ENCODE measurements at regions not wholly inside any gene's neighbourhood (a gene's known extent, or its start where the extent isn't known, plus 50 kb on each side); places are given as distances from the start of the nearest gene placed in this dataset.

GRCh38 chr4:187021436-187022205 is 298.0 kb upstream of the FAT1 start:
- TF ChIP-seq GATA3 (IDR thresholded peaks at IDR 0.05; ENCODE audit: low read depth, low read length) (no peak), GATA2 (IDR thresholded peaks at IDR 0.05; ENCODE audit: low read depth, low read length) (no peak)
